ENCODE measurements at regions not wholly inside any gene's neighbourhood (a gene's known extent, or its start where the extent isn't known, plus 50 kb on each side); places are given as distances from the start of the nearest gene placed in this dataset.
A peak's percentile ranks its signal among the peaks of the same experiment; 100 is the strongest.

- no peak for ATAC-seq
- ChIA-PET POLR2A (no interaction called here), SMC1A (ENCODE audit: uncharacterized antibody, unreplicated experiment) (no interaction called here), CTCF (no interaction called here), RAD21 (ENCODE audit: unreplicated experiment) (no interaction called here)
- Histone ChIP-seq H4K20me1 (ENCODE audit: control insufficient read depth, insufficient read depth) (no peaks in the 10 kb centered on the region), H3K4me2 (ENCODE audit: control insufficient read depth, insufficient read depth) (no peak overlapping the region), H3K27ac (ENCODE audit: control insufficient read depth, insufficient read depth) (no peak overlapping the region), H3K27me3 (replicated peaks in 1 of 2; ENCODE audit: control insufficient read depth in 2 of 2, insufficient read depth in 2 of 2, low read length in 1 of 2) (no peaks in the 10 kb centered on the region), H3K9ac (ENCODE audit: control insufficient read depth, insufficient read depth, low read length) (no peak overlapping the region), H3K4me3 (no peak overlapping the region), H2AFZ (ENCODE audit: control insufficient read depth, low read depth, low read length) (no peak overlapping the region), H3K4me1 (ENCODE audit: control insufficient read depth, insufficient read depth, low read length) (no peaks in the 10 kb centered on the region), H3K36me3 (ENCODE audit: control insufficient read depth in 2 of 2, insufficient read depth in 2 of 2, low read length in 1 of 2) (no peaks in the 10 kb centered on the region), H3K79me2 (ENCODE audit: control insufficient read depth, insufficient read depth, low read length) (no peaks in the 10 kb centered on the region), H3K9me3 (replicated peaks; ENCODE audit: control insufficient read depth, insufficient read depth, low read length) (no peaks in the 10 kb centered on the region)
- DNase-seq (ENCODE audit: low read depth, low spot score), result no peak
- no TSS peak for BruUV-seq (replicated peaks)
- TF ChIP-seq SRF (IDR thresholded peaks at IDR 0.05; ENCODE audit: low read depth in 2 of 2, low read length in 2 of 2) (no peak), BCL3 (IDR thresholded peaks at IDR 0.05; ENCODE audit: borderline replicate concordance, insufficient read depth, low read depth, low read length, poor library complexity, severe bottlenecking) (peak; percentile 52)
- in situ Hi-C loops (cut with MboI), result no loop called here
- WGBS (ENCODE audit: insufficient coverage, insufficient replicate concordance, low lambda C conversion rate, missing lambda C conversion rate), result 54% methylated on average over 3 of the region's 3 CpGs
- FAIRE-seq, result no peak
- intact Hi-C loops (cut with micrococcal nuclease; ENCODE audit: unreplicated experiment), result no loop called here
These were observed 69.7 kb downstream of the LRATD1 start for GRCh38 chr2:14702258-14702657.

- no peaks in the 10 kb centered on the region for H4K20me1 ChIP-seq (ENCODE audit: control insufficient read depth, insufficient read depth)
- no peak overlapping the region for H3K27ac ChIP-seq (ENCODE audit: control insufficient read depth, insufficient read depth)
- H3K4me2 ChIP-seq (ENCODE audit: control insufficient read depth, insufficient read depth), result no peak overlapping the region
- ChIA-PET RAD21 (ENCODE audit: unreplicated experiment) (no interaction called here), CTCF (no interaction called here), POLR2A (no interaction called here), SMC1A (ENCODE audit: uncharacterized antibody, unreplicated experiment) (no interaction called here)
- ATAC-seq, result no peak
- 95% methylated on average over 1 of the region's 1 CpG for WGBS (ENCODE audit: insufficient coverage, insufficient replicate concordance, low lambda C conversion rate, missing lambda C conversion rate)
- H3K27me3 ChIP-seq (replicated peaks in 1 of 2; ENCODE audit: control insufficient read depth in 2 of 2, insufficient read depth in 2 of 2, low read length in 1 of 2), result no peaks in the 10 kb centered on the region
- no peaks in the 10 kb centered on the region for H3K9me3 ChIP-seq (replicated peaks; ENCODE audit: control insufficient read depth, insufficient read depth, low read length)
- no peaks in the 10 kb centered on the region for H3K36me3 ChIP-seq (ENCODE audit: control insufficient read depth in 2 of 2, insufficient read depth in 2 of 2, low read length in 1 of 2)
- no peaks in the 10 kb centered on the region for H3K79me2 ChIP-seq (ENCODE audit: control insufficient read depth, insufficient read depth, low read length)
- no TSS peak for BruUV-seq (replicated peaks)
- no peak overlapping the region for H3K9ac ChIP-seq (ENCODE audit: control insufficient read depth, insufficient read depth, low read length)
- in situ Hi-C loops (cut with MboI) (no loop called here), intact Hi-C loops (cut with micrococcal nuclease; ENCODE audit: unreplicated experiment) (no loop called here)
- no peak overlapping the region for H3K4me3 ChIP-seq
- no peaks in the 10 kb centered on the region for H3K4me1 ChIP-seq (ENCODE audit: control insufficient read depth, insufficient read depth, low read length)
- no peak for FAIRE-seq
- no peak overlapping the region for H2AFZ ChIP-seq (ENCODE audit: control insufficient read depth, low read depth, low read length)
- DNase-seq (ENCODE audit: low read depth, low spot score), result no peak
- TF ChIP-seq BACH1 (IDR thresholded peaks at IDR 0.05; ENCODE audit: borderline replicate concordance) (no peak), KDM1A (IDR thresholded peaks at IDR 0.05; ENCODE audit: borderline replicate concordance) (no peak), ZSCAN29 (IDR thresholded peaks at IDR 0.05) (no peak), RAD51 (IDR thresholded peaks at IDR 0.05) (no peak), HSF1 (IDR thresholded peaks at IDR 0.05; ENCODE audit: low read depth, low read length) (no peak), CEBPB (IDR thresholded peaks at IDR 0.05; ENCODE audit: borderline replicate concordance in 1 of 2, low read depth in 2 of 2, low read length in 2 of 2) (no peak), CREM (IDR thresholded peaks at IDR 0.05; ENCODE audit: low read depth) (no peak), CHD4 (IDR thresholded peaks at IDR 0.05) (no peak), SREBF1 (IDR thresholded peaks at IDR 0.05; ENCODE audit: low read length) (no peak), NKRF (conservative IDR thresholded peaks at IDR 0.05) (no peak), MAX (IDR thresholded peaks at IDR 0.05; ENCODE audit: low read depth, low read length) (no peak), KLF5 (IDR thresholded peaks at IDR 0.05; ENCODE audit: partially characterized antibody) (no peak), ZZZ3 (IDR thresholded peaks at IDR 0.05; ENCODE audit: control insufficient read depth, insufficient read length, low read depth) (no peak)
These were observed 73.7 kb downstream of the LRATD1 start for GRCh38 chr2:14706201-14706600.

Data from GM12878 (cell line).